VCaP (cell line): ENCODE measurements at regions not wholly inside any gene's neighbourhood (a gene's known extent, or its start where the extent isn't known, plus 50 kb on each side); places are given as distances from the start of the nearest gene placed in this dataset.

Experiments used
- H3K27ac ChIP-seq: fragments of 450-650 bp; 2 replicates; pipeline ENCODE4 v1.5.1; 2017
- CTCF ChIP-seq: fragments of 450-650 bp; conservative IDR thresholded peaks from 2 replicates; pipeline ENCODE4 v1.5.1; 2017; ENCODE audit warnings: mild to moderate bottlenecking, moderate library complexity

- no peak for TF ChIP-seq CTCF
- no peak overlapping the region for H3K27ac ChIP-seq
Measured at GRCh38 chr1:163745204-163745603, 423.4 kb downstream of the NUF2 start.

GRCh38 chr1:163747261-163747660 lies 425.5 kb downstream of the NUF2 start:
- no peak for TF ChIP-seq CTCF
- no peak overlapping the region for H3K27ac ChIP-seq

GRCh38 chr1:163747855-163748254 lies 426.1 kb downstream of the NUF2 start:
- TF ChIP-seq CTCF = no peak
- no peak overlapping the region for H3K27ac ChIP-seq

GRCh38 chr1:163758977-163759670 lies 437.4 kb downstream of the NUF2 start:
- no peak for TF ChIP-seq CTCF
- H3K27ac ChIP-seq = no peak overlapping the region

- no peak overlapping the region for H3K27ac ChIP-seq
- no peak for TF ChIP-seq CTCF
Measured at GRCh38 chr1:163761898-163762297, 440.1 kb downstream of the NUF2 start.

GRCh38 chr1:163766257-163766918 lies 444.6 kb downstream of the NUF2 start:
- peak overlapping the region; percentile 27; the same call in 1 of the 2 replicates for H3K27ac ChIP-seq
- no peak for TF ChIP-seq CTCF

GRCh38 chr1:163768576-163768975 lies 446.8 kb downstream of the NUF2 start:
- no peak for TF ChIP-seq CTCF
- no peak overlapping the region for H3K27ac ChIP-seq
